ENCODE measurements at regions not wholly inside any gene's neighbourhood (a gene's known extent, or its start where the extent isn't known, plus 50 kb on each side); places are given as distances from the start of the nearest gene placed in this dataset.

DNA sequence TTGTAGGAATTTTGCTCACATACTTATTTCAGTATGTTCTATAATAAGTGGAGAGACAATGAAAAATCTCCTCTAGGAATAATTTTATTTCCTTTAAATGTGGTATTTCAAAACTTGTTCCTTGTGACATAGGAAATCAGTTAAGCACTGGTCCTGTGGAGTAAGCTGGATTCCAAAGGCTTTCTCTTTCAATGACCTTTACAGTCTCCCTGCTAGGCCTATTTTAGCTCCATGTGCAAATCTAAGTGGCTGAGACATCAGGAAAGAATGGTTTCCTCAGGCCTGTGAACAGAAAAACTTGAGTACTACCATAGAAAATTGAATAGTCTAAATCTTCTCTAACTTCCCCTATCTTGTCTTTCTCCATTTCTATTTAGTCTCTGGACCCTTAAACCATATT, 514.2 kb upstream of the TLE4 start:
- no TSS peak for BruUV-seq (replicated peaks)

DNA sequence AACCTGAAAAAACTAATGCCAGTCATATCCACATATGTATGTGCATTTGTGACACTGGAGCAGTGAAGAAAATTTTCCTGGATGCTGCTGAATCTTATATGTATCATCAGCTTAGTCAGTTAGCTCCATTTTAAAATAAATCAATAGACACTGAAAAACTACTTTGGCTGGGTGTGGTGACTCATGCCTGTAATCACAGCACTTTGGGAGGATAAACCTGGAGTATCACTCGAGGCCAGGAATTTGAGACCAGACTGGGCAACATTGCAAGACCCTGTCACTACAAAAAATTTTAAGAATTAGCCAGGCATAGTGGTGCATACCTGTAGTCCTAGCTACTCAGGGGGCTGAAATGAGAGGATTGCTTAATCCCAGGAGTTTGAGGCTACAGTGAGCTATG, 511.0 kb upstream of the TLE4 start:
- peaks cover 21% of the 10 kb centered on the region for H3K27me3 ChIP-seq (replicated peaks; ENCODE audit: insufficient read depth, low read depth, low read length, poor library complexity)
- H3K4me3 ChIP-seq (ENCODE audit: low read depth, low read length, poor library complexity, severe bottlenecking) = no peak overlapping the region
- no peaks in the 10 kb centered on the region for H3K36me3 ChIP-seq (ENCODE audit: insufficient read depth, low read length, poor library complexity, severe bottlenecking)
- CTCF ChIA-PET = no interaction called here
- TF ChIP-seq, protein P1, sequence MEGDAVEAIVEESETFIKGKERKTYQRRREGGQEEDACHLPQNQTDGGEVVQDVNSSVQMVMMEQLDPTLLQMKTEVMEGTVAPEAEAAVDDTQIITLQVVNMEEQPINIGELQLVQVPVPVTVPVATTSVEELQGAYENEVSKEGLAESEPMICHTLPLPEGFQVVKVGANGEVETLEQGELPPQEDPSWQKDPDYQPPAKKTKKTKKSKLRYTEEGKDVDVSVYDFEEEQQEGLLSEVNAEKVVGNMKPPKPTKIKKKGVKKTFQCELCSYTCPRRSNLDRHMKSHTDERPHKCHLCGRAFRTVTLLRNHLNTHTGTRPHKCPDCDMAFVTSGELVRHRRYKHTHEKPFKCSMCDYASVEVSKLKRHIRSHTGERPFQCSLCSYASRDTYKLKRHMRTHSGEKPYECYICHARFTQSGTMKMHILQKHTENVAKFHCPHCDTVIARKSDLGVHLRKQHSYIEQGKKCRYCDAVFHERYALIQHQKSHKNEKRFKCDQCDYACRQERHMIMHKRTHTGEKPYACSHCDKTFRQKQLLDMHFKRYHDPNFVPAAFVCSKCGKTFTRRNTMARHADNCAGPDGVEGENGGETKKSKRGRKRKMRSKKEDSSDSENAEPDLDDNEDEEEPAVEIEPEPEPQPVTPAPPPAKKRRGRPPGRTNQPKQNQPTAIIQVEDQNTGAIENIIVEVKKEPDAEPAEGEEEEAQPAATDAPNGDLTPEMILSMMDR (conservative IDR thresholded peaks at IDR 0.05; ENCODE audit: low read depth, low read length) = no peak
- no peak for TF ChIP-seq EZH2 (IDR thresholded peaks at IDR 0.05; ENCODE audit: borderline replicate concordance, low read depth, low read length, poor library complexity, severe bottlenecking)
- BruUV-seq (replicated peaks) = no TSS peak
- no peaks in the 10 kb centered on the region for H3K4me1 ChIP-seq (ENCODE audit: insufficient read depth, low read length, poor library complexity, severe bottlenecking)
- H3K27ac ChIP-seq (ENCODE audit: low read depth, low read length, poor library complexity, severe bottlenecking) = no peak overlapping the region
- POLR2A ChIA-PET (ENCODE audit: low non-redundant PET) = no interaction called here
- intact Hi-C loops (cut with micrococcal nuclease; ENCODE audit: unreplicated experiment) = no loop called here
- no peak for DNase-seq (ENCODE audit: low spot score)
- no peaks in the 10 kb centered on the region for H3K9me3 ChIP-seq (ENCODE audit: low read depth, low read length, poor library complexity, severe bottlenecking)

More for the DNA sequence above, 514.2 kb upstream of the TLE4 start:
- POLR2A ChIA-PET (ENCODE audit: low non-redundant PET) = no interaction called here
- H3K36me3 ChIP-seq (ENCODE audit: insufficient read depth, low read length, poor library complexity, severe bottlenecking) = no peaks in the 10 kb centered on the region
- no peaks in the 10 kb centered on the region for H3K4me1 ChIP-seq (ENCODE audit: insufficient read depth, low read length, poor library complexity, severe bottlenecking)
- DNase-seq (ENCODE audit: low spot score) = no peak
- H3K27ac ChIP-seq (ENCODE audit: low read depth, low read length, poor library complexity, severe bottlenecking) = no peak overlapping the region
- intact Hi-C loops (cut with micrococcal nuclease; ENCODE audit: unreplicated experiment) = no loop called here
- no peaks in the 10 kb centered on the region for H3K9me3 ChIP-seq (ENCODE audit: low read depth, low read length, poor library complexity, severe bottlenecking)
- peaks cover 1% of the 10 kb centered on the region for H3K27me3 ChIP-seq (replicated peaks; ENCODE audit: insufficient read depth, low read depth, low read length, poor library complexity)
- CTCF ChIA-PET = no interaction called here
- no peak for TF ChIP-seq EZH2 (IDR thresholded peaks at IDR 0.05; ENCODE audit: borderline replicate concordance, low read depth, low read length, poor library complexity, severe bottlenecking)
- TF ChIP-seq, protein P1 (conservative IDR thresholded peaks at IDR 0.05; ENCODE audit: low read depth, low read length) = no peak
- no peak overlapping the region for H3K4me3 ChIP-seq (ENCODE audit: low read depth, low read length, poor library complexity, severe bottlenecking)

DNA sequence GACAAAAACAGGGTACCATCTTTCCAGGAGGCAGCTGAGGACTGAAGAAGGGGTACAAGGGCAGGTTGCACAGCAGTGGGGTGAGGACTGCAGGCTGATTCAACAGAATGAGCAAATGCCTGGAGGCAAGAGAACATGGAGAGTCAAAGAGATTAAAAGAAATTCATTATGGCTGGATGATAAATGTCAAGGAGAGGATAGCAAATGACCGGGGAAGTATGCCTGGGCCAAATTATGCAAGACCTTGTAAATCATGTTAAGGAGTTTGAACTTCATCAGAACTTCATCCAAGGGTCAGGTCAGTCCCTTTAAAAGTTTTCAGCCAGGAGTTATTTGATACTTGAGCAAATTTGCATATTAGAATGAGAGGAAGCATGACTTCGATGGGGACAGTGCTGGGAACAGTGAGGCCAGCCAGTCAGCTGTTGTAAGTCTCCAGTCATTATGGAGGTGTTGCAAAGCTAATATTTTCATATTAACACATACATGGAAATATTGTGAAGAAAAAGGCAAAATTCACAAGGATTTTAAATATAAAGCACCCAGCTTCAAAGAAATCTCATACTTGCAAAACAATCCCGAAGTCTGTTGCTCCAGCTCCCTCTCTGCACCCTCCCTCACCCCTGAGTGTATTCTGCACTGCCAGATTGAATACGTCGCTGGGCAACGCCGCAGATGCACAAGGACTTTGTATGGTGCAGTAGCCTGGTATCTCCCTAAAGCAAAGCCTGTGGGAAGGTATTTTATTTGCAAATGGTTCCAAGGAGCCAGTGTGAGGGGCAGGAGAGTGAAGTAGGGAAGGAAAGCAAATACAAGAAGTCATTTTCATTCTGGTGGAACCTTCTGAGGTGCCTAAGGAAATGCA, 509.8 kb upstream of the TLE4 start:
- CTCF ChIA-PET = no interaction called here
- POLR2A ChIA-PET (ENCODE audit: low non-redundant PET) = no interaction called here
- TF ChIP-seq EZH2 (IDR thresholded peaks at IDR 0.05; ENCODE audit: borderline replicate concordance, low read depth, low read length, poor library complexity, severe bottlenecking) = no peak
- TF ChIP-seq, protein P1 (conservative IDR thresholded peaks at IDR 0.05; ENCODE audit: low read depth, low read length) = no peak

More for the DNA sequence above, 509.8 kb upstream of the TLE4 start:
- BruUV-seq (replicated peaks) = no TSS peak
- H3K4me1 ChIP-seq (ENCODE audit: insufficient read depth, low read length, poor library complexity, severe bottlenecking) = no peaks in the 10 kb centered on the region
- H3K27me3 ChIP-seq (replicated peaks; ENCODE audit: insufficient read depth, low read depth, low read length, poor library complexity) = peaks cover 21% of the 10 kb centered on the region
- H3K9me3 ChIP-seq (ENCODE audit: low read depth, low read length, poor library complexity, severe bottlenecking) = no peaks in the 10 kb centered on the region
- no peaks in the 10 kb centered on the region for H3K36me3 ChIP-seq (ENCODE audit: insufficient read depth, low read length, poor library complexity, severe bottlenecking)
- H3K4me3 ChIP-seq (ENCODE audit: low read depth, low read length, poor library complexity, severe bottlenecking) = no peak overlapping the region
- H3K27ac ChIP-seq (ENCODE audit: low read depth, low read length, poor library complexity, severe bottlenecking) = no peak overlapping the region
- intact Hi-C loops (cut with micrococcal nuclease; ENCODE audit: unreplicated experiment) = no loop called here
- DNase-seq (ENCODE audit: low spot score) = no peak

Data from A673 (cell line).